HEK293 (cell line): ENCODE measurements at regions not wholly inside any gene's neighbourhood (a gene's known extent, or its start where the extent isn't known, plus 50 kb on each side); places are given as distances from the start of the nearest gene placed in this dataset.

Experiments
- CTCF ChIA-PET: fragments of 350-600 bp; formaldehyde crosslinking; extraction: SDS; loops from one replicate; lab custom pipeline; 2021; ENCODE audit warnings: antibody characterized with exemption; lab: Yijun Ruan, JAX
- POLR2A ChIA-PET: fragments of 300-600 bp; formaldehyde crosslinking; extraction: SDS; loops from one replicate; lab custom pipeline; 2020; ENCODE audit warnings: antibody characterized with exemption, inconsistent platforms; lab: Yijun Ruan, JAX
- H3K27ac ChIP-seq: fragments of 200-500 bp; sonication (Bioruptor generic); 2 replicates; pipeline ENCODE4 v1.5.1; 2014; ENCODE audit warnings: low read depth, low read length, control low read depth, inconsistent platforms; ENCODE audit errors: extremely low read depth
- H3K36me3 ChIP-seq, 2 experiments: fragments of 200-500 bp in 1 of 2; sonication (Bioruptor generic) in 1 of 2; 1 replicate in 1 of 2; 2 replicates in 1 of 2; pipeline ENCODE4 v1.5.1; 2014 to 2017; ENCODE audit warnings: inconsistent platforms in 2 of 2, low read length in 2 of 2; ENCODE audit not compliant: control insufficient read depth in 2 of 2, insufficient read depth in 1 of 2
- H3K4me1 ChIP-seq: fragments of 200-500 bp; sonication (Bioruptor generic); 2 replicates; pipeline ENCODE4 v1.5.1; 2014; ENCODE audit warnings: mild to moderate bottlenecking, low read length, inconsistent platforms; ENCODE audit not compliant: control insufficient read depth, insufficient read depth
- H3K4me3 ChIP-seq: 2 replicates; pipeline ENCODE4 v1.5.1; 2011; ENCODE audit warnings: low read depth, mild to moderate bottlenecking, control low read depth, low read length, moderate library complexity
- H3K9me3 ChIP-seq: fragments of 200-500 bp; sonication (Bioruptor generic); 2 replicates; pipeline ENCODE4 v1.5.1; 2014; ENCODE audit warnings: low read depth, low read length, inconsistent platforms; ENCODE audit not compliant: control insufficient read depth, insufficient read depth
- AEBP2 ChIP-seq: fragments of 450-650 bp; formaldehyde crosslinking; IDR thresholded peaks from 2 replicates; pipeline ENCODE4 v1.5.1; 2016; ENCODE audit warnings: missing biosample characterization, missing genetic modification characterization, borderline replicate concordance
- ATF2 ChIP-seq: fragments of 450-650 bp; formaldehyde crosslinking; IDR thresholded peaks from 2 replicates; pipeline ENCODE4 v1.5.1; 2016; ENCODE audit warnings: missing biosample characterization, missing genetic modification characterization, low read depth
- GLIS2 ChIP-seq: fragments of 450-650 bp; formaldehyde crosslinking; IDR thresholded peaks from 2 replicates; pipeline ENCODE4 v1.5.1; 2016; ENCODE audit warnings: missing biosample characterization, missing genetic modification characterization
- KLF8 ChIP-seq: fragments of 450-650 bp; formaldehyde crosslinking; IDR thresholded peaks from 2 replicates; pipeline ENCODE4 v1.5.1; 2016; ENCODE audit warnings: missing biosample characterization, missing genetic modification characterization
- OSR2 ChIP-seq: fragments of 450-650 bp; formaldehyde crosslinking; IDR thresholded peaks from 2 replicates; pipeline ENCODE4 v1.5.1; 2016; ENCODE audit warnings: missing biosample characterization, missing genetic modification characterization
- PBX3 ChIP-seq: sonication (generic); formaldehyde crosslinking; IDR thresholded peaks from 2 replicates; pipeline ENCODE4 v1.8.1; 2022; ENCODE audit warnings: mild to moderate bottlenecking, moderate library complexity, missing genetic modification reagents
- PRDM4 ChIP-seq: fragments of 450-650 bp; formaldehyde crosslinking; IDR thresholded peaks from 2 replicates; pipeline ENCODE4 v1.5.1; 2017; ENCODE audit warnings: missing biosample characterization, missing genetic modification characterization
- RBAK ChIP-seq: fragments of 450-650 bp; formaldehyde crosslinking; IDR thresholded peaks from 2 replicates; pipeline ENCODE4 v1.5.1; 2016; ENCODE audit warnings: missing biosample characterization, missing genetic modification characterization
- SP7 ChIP-seq: fragments of 450-650 bp; formaldehyde crosslinking; IDR thresholded peaks from 2 replicates; pipeline ENCODE4 v1.5.1; 2016; ENCODE audit warnings: missing biosample characterization, missing genetic modification characterization
- ZBTB17 ChIP-seq: fragments of 450-650 bp; formaldehyde crosslinking; IDR thresholded peaks from 2 replicates; pipeline ENCODE4 v1.5.1; 2016; ENCODE audit warnings: missing biosample characterization, missing genetic modification characterization
- ZBTB48 ChIP-seq: fragments of 450-650 bp; formaldehyde crosslinking; IDR thresholded peaks from 2 replicates; pipeline ENCODE4 v1.5.1; 2016; ENCODE audit warnings: missing biosample characterization, missing genetic modification characterization
- ZBTB6 ChIP-seq: fragments of 450-650 bp; formaldehyde crosslinking; IDR thresholded peaks from 2 replicates; pipeline ENCODE4 v1.5.1; 2017; ENCODE audit warnings: missing biosample characterization, missing genetic modification characterization
- ZNF10 ChIP-seq: fragments of 450-650 bp; formaldehyde crosslinking; IDR thresholded peaks from 2 replicates; pipeline ENCODE4 v1.5.1; 2017; ENCODE audit warnings: missing biosample characterization, missing genetic modification characterization
- ZNF169 ChIP-seq: fragments of 450-650 bp; formaldehyde crosslinking; IDR thresholded peaks from 2 replicates; pipeline ENCODE4 v1.5.1; 2016; ENCODE audit warnings: missing biosample characterization, missing genetic modification characterization
- ZNF223 ChIP-seq: fragments of 450-650 bp; formaldehyde crosslinking; IDR thresholded peaks from 2 replicates; pipeline ENCODE4 v1.5.1; 2016; ENCODE audit warnings: missing biosample characterization, missing genetic modification characterization
- ZNF335 ChIP-seq: fragments of 450-650 bp; formaldehyde crosslinking; conservative IDR thresholded peaks from 2 replicates; pipeline ENCODE4 v1.5.1; 2016; ENCODE audit warnings: missing biosample characterization, missing genetic modification characterization
- ZNF514 ChIP-seq: fragments of 450-650 bp; formaldehyde crosslinking; IDR thresholded peaks from 2 replicates; pipeline ENCODE4 v1.5.1; 2016; ENCODE audit warnings: missing biosample characterization, missing genetic modification characterization
- ZNF561 ChIP-seq: fragments of 450-650 bp; IDR thresholded peaks from 2 replicates; pipeline ENCODE4 v1.5.1; 2018; ENCODE audit warnings: missing biosample characterization, missing genetic modification characterization, borderline replicate concordance
- ZNF580 ChIP-seq: fragments of 450-650 bp; formaldehyde crosslinking; IDR thresholded peaks from 2 replicates; pipeline ENCODE4 v1.5.1; 2016; ENCODE audit warnings: missing biosample characterization, missing genetic modification characterization
- ZNF776 ChIP-seq: fragments of 450-650 bp; formaldehyde crosslinking; IDR thresholded peaks from 2 replicates; pipeline ENCODE4 v1.5.0; 2017; ENCODE audit warnings: missing biosample characterization, missing genetic modification characterization, borderline replicate concordance

GRCh38 chr18:54466248-54467005 is 108.7 kb downstream of the C18orf54 start:
- no peak for TF ChIP-seq OSR2
- TF ChIP-seq ZBTB48 (tag by site-specific recombination) = no peak
- no peak for TF ChIP-seq AEBP2 (tag by site-specific recombination)
- no peak for TF ChIP-seq ZNF335 (tag by site-specific recombination)
- no peak for TF ChIP-seq PRDM4
- no peak for TF ChIP-seq ZNF776 (tag by site-specific recombination)
- no peak for TF ChIP-seq ZNF10 (tag by site-specific recombination)
- no peak for TF ChIP-seq GLIS2 (tag by site-specific recombination)
- TF ChIP-seq KLF8 (tag by site-specific recombination) = no peak
- no peak for TF ChIP-seq ZNF514 (tag by site-specific recombination)
- TF ChIP-seq ZBTB6 = no peak
- TF ChIP-seq ZNF561 (tag by site-specific recombination) = no peak
- TF ChIP-seq ZNF580 (tag by site-specific recombination) = no peak
- no peak for TF ChIP-seq RBAK (tag by site-specific recombination)
- no peak for TF ChIP-seq ZNF223
- no peak for TF ChIP-seq PBX3
- no peak for TF ChIP-seq ZNF169 (tag by site-specific recombination)
- no peak for TF ChIP-seq ZBTB17 (tag by site-specific recombination)
- TF ChIP-seq SP7 (tag by site-specific recombination) = no peak
- TF ChIP-seq, all 188 proteins: peak for 0
- Histone ChIP-seq H3K4me3 (no peak overlapping the region), H3K9me3 (no peaks in the 10 kb centered on the region), H3K4me1 (no peaks in the 10 kb centered on the region), H3K27ac (no peak overlapping the region), H3K36me3 (no peaks in the 10 kb centered on the region)
- ChIA-PET POLR2A (no interaction called here), CTCF (interaction anchor here (1.3 kb wide), 1 partner anchor 22 kb away, joined by 5 read pairs; no protein-coding TSS in a partner anchor)

- CTCF ChIA-PET = interaction anchor here (0.8 kb wide), 1 partner anchor 16 kb away, joined by 3 read pairs; no protein-coding TSS in a partner anchor
- Histone ChIP-seq H3K4me1 (no peaks in the 10 kb centered on the region), H3K36me3 (no peaks in the 10 kb centered on the region), H3K4me3 (no peak overlapping the region), H3K9me3 (no peaks in the 10 kb centered on the region), H3K27ac (no peak overlapping the region)
- TF ChIP-seq ZNF514 (tag by site-specific recombination) = no peak
- peak; percentile 67 for TF ChIP-seq ATF2
- TF ChIP-seq ZBTB6 = no peak
- POLR2A ChIA-PET = no interaction called here
Measured at GRCh38 chr18:54479365-54479764, 111.7 kb upstream of the DYNAP start.
